H1 (cell line): ENCODE measurements at regions not wholly inside any gene's neighbourhood (a gene's known extent, or its start where the extent isn't known, plus 50 kb on each side); places are given as distances from the start of the nearest gene placed in this dataset.

Experiments used
- CTCF ChIA-PET: fragments of 300-600 bp; sonication (Branson Sonifier 250); formaldehyde crosslinking; loops from one replicate; lab custom pipeline; 2021; ENCODE audit not compliant: partially characterized antibody; lab: Charles Lee
- POLR2A ChIA-PET: fragments of 300-600 bp; sonication (Branson Sonifier 250); formaldehyde crosslinking; loops from one replicate; lab custom pipeline; 2021; ENCODE audit warnings: inconsistent platforms; ENCODE audit not compliant: partially characterized antibody; lab: Charles Lee
- DNase-seq, 2 experiments: peaks; one replicate each; pipeline versions ENCODE4 v3.0.0 to v3.0.0-alpha.2; 2010 to 2022; ENCODE audit warnings: low spot score in 2 of 2, low read depth in 1 of 2, mixed read lengths in 1 of 2
- FAIRE-seq: peaks from 2 replicates; lab custom pipeline; 2011; peaks lifted over from hg19 to GRCh38; lab: Jason Lieb, UNC
- H2AFZ ChIP-seq: 2 replicates; pipeline ENCODE4 v1.8.1; 2012; ENCODE audit warnings: low read length, inconsistent platforms
- H2AK5ac ChIP-seq: 2 replicates; pipeline ENCODE4 v1.6.1; 2013; ENCODE audit warnings: low read depth, low read length
- H2BK120ac ChIP-seq: replicated peaks from 2 replicates; pipeline ENCODE3; 2013; ENCODE audit warnings: low read depth, low read length, inconsistent platforms
- H2BK12ac ChIP-seq: 2 replicates; pipeline ENCODE4 v1.6.1; 2013; ENCODE audit warnings: low read depth, low read length
- H2BK15ac ChIP-seq: 2 replicates; pipeline ENCODE4 v1.6.1; 2013; ENCODE audit warnings: low read length
- H2BK20ac ChIP-seq: 2 replicates; pipeline ENCODE4 v1.6.1; 2013; ENCODE audit warnings: low read length
- H2BK5ac ChIP-seq: 2 replicates; pipeline ENCODE4 v1.6.1; 2013; ENCODE audit warnings: low read depth, low read length
- H3K14ac ChIP-seq: 2 replicates; pipeline ENCODE4 v1.6.1; 2013; ENCODE audit warnings: inconsistent platforms; ENCODE audit not compliant: insufficient read length
- H3K18ac ChIP-seq: 2 replicates; pipeline ENCODE4 v1.6.1; 2013; ENCODE audit warnings: low read length; ENCODE audit errors: extremely low read depth
- H3K23ac ChIP-seq: 2 replicates; pipeline ENCODE4 v1.6.1; 2013; ENCODE audit warnings: inconsistent platforms; ENCODE audit not compliant: insufficient read length
- H3K23me2 ChIP-seq: 2 replicates; pipeline ENCODE4 v1.6.1; 2013; ENCODE audit warnings: low read depth, low read length
- H3K27ac ChIP-seq: 2 replicates; pipeline ENCODE4 v1.6.1; 2011; ENCODE audit warnings: low read depth, low read length, inconsistent platforms
- H3K27me3 ChIP-seq, 4 experiments: replicated peaks in 1 of 4; 1 replicate in 1 of 4; 2 replicates in 3 of 4; pipeline versions ENCODE4 v1.6.1 to v1.8.1; 2011 to 2013; ENCODE audit warnings: low read length in 3 of 4, mild to moderate bottlenecking in 3 of 4, inconsistent platforms in 2 of 4, mixed read lengths in 2 of 4, moderate library complexity in 1 of 4; ENCODE audit not compliant: control insufficient read depth in 3 of 4, insufficient read depth in 3 of 4; ENCODE audit errors: extremely low read depth in 1 of 4
- H3K36me3 ChIP-seq, 4 experiments: 2 replicates each; pipeline versions ENCODE4 v1.6.1 to v1.8.1; 2011 to 2013; ENCODE audit warnings: mild to moderate bottlenecking in 4 of 4, low read length in 3 of 4, moderate library complexity in 2 of 4, control low read depth in 1 of 4, inconsistent platforms in 1 of 4; ENCODE audit not compliant: insufficient read depth in 4 of 4, control insufficient read depth in 2 of 4
- H3K4ac ChIP-seq: replicated peaks from 2 replicates; pipeline ENCODE3; 2013; ENCODE audit warnings: low read length, low read depth, mixed read lengths, inconsistent platforms; ENCODE audit not compliant: insufficient read length
- H3K4me1 ChIP-seq, 4 experiments: replicated peaks in 1 of 4; 1 replicate in 1 of 4; 2 replicates in 3 of 4; pipeline versions ENCODE4 v1.6.1 to v1.8.1; 2011 to 2013; ENCODE audit warnings: low read length in 3 of 4, inconsistent platforms in 2 of 4, mixed read lengths in 1 of 4; ENCODE audit not compliant: insufficient read depth in 4 of 4, control insufficient read depth in 3 of 4
- H3K4me2 ChIP-seq, 2 experiments: 2 replicates each; pipeline versions ENCODE4 v1.6.1 to v1.8.1; 2011 to 2013; ENCODE audit warnings: low read depth in 2 of 2, low read length in 2 of 2, control low read depth in 1 of 2, inconsistent platforms in 1 of 2, mild to moderate bottlenecking in 1 of 2; ENCODE audit not compliant: insufficient read depth in 1 of 2
- H3K4me3 ChIP-seq, 4 experiments: fragments of 200-600, 300-600 bp in 1 of 4; sonication (generic), shearing (Covaris generic), sonication (Bioruptor Twin) in 1 of 4; 2 replicates each; pipeline versions ENCODE4 v1.5.1 to v1.8.1; 2011 to 2016; ENCODE audit warnings: low read length in 4 of 4, low read depth in 3 of 4, control low read depth in 2 of 4, inconsistent platforms in 2 of 4, mild to moderate bottlenecking in 2 of 4, mixed read lengths in 1 of 4, moderate library complexity in 1 of 4; ENCODE audit not compliant: insufficient read depth in 2 of 4; ENCODE audit errors: extremely low read depth in 1 of 4
- H3K56ac ChIP-seq: replicated peaks from 2 replicates; pipeline ENCODE3; 2013; ENCODE audit warnings: low read depth, mild to moderate bottlenecking, mixed read lengths, low read length, inconsistent platforms; ENCODE audit not compliant: insufficient read length
- H3K79me1 ChIP-seq: 2 replicates; pipeline ENCODE4 v1.6.1; 2013; ENCODE audit warnings: low read depth, low read length, control low read depth
- H3K79me2 ChIP-seq, 2 experiments: 2 replicates each; pipeline versions ENCODE4 v1.6.1 to v1.8.1; 2012 to 2013; ENCODE audit warnings: low read length in 2 of 2, mild to moderate bottlenecking in 2 of 2, inconsistent platforms in 1 of 2; ENCODE audit not compliant: insufficient read depth in 2 of 2, control insufficient read depth in 1 of 2
- H3K9ac ChIP-seq, 4 experiments: replicated peaks in 1 of 4; 1 replicate in 1 of 4; 2 replicates in 3 of 4; pipeline versions ENCODE4 v1.6.1 to v1.8.1; 2011 to 2013; ENCODE audit warnings: low read depth in 3 of 4, low read length in 3 of 4, control low read depth in 2 of 4, mild to moderate bottlenecking in 2 of 4, moderate library complexity in 2 of 4, inconsistent platforms in 1 of 4; ENCODE audit errors: extremely low read depth in 1 of 4
- H3K9me3 ChIP-seq, 2 experiments: 2 replicates each; pipeline versions ENCODE4 v1.6.1 to v1.8.1; 2012 to 2013; ENCODE audit warnings: mild to moderate bottlenecking in 2 of 2, moderate library complexity in 2 of 2, control low read depth in 1 of 2, inconsistent platforms in 1 of 2, low read depth in 1 of 2, low read length in 1 of 2, mixed read lengths in 1 of 2; ENCODE audit not compliant: insufficient read depth in 2 of 2
- H4K20me1 ChIP-seq, 2 experiments: replicated peaks in 1 of 2; 2 replicates each; pipeline versions ENCODE3 to v1.8.1; 2011 to 2013; ENCODE audit warnings: inconsistent platforms in 2 of 2, low read length in 2 of 2, mild to moderate bottlenecking in 1 of 2; ENCODE audit not compliant: insufficient read depth in 2 of 2, control insufficient read depth in 1 of 2
- H4K5ac ChIP-seq: 2 replicates; pipeline ENCODE4 v1.6.1; 2013; ENCODE audit warnings: low read length, low read depth, mixed read lengths, inconsistent platforms; ENCODE audit not compliant: insufficient read length
- H4K8ac ChIP-seq: 2 replicates; pipeline ENCODE4 v1.8.0; 2013; ENCODE audit warnings: mild to moderate bottlenecking, moderate library complexity, low read length, inconsistent platforms; ENCODE audit not compliant: insufficient read depth; ENCODE audit errors: extremely low read depth
- H4K91ac ChIP-seq: replicated peaks from 2 replicates; pipeline ENCODE3; 2013; ENCODE audit warnings: low read length, mixed read lengths, inconsistent platforms; ENCODE audit not compliant: insufficient read length
- BRCA1 ChIP-seq: IDR thresholded peaks from 2 replicates; pipeline ENCODE4 v1.6.1; 2012; ENCODE audit warnings: low read depth, low read length, improper control_type of control experiment
- CBX5 ChIP-seq: fragments of 300-800, 300-1000 bp; sonication (generic); IDR thresholded peaks from 2 replicates; pipeline ENCODE4 v1.7.1; 2016; ENCODE audit warnings: antibody characterized with exemption, low read length, low read depth
- CREB1 ChIP-seq: IDR thresholded peaks from 2 replicates; pipeline ENCODE4 v1.6.1; 2012; ENCODE audit warnings: inconsistent platforms
- EGR1 ChIP-seq: IDR thresholded peaks from 2 replicates; pipeline ENCODE4 v1.6.1; 2011; ENCODE audit warnings: low read depth, low read length, borderline replicate concordance
- EP300 ChIP-seq, 2 experiments: IDR thresholded peaks; 1 replicate in 1 of 2; 2 replicates in 1 of 2; pipeline ENCODE4 v1.6.1; 2011 to 2012; ENCODE audit warnings: low read depth in 2 of 2, low read length in 2 of 2, mild to moderate bottlenecking in 2 of 2, borderline replicate concordance in 1 of 2, inconsistent platforms in 1 of 2, moderate library complexity in 1 of 2
- EZH2 ChIP-seq: fragments of 200-600 bp; sonication (generic); IDR thresholded peaks from 2 replicates; pipeline ENCODE4 v1.7.1; 2012; ENCODE audit warnings: low read depth, mild to moderate bottlenecking, moderate library complexity, low read length, inconsistent platforms; ENCODE audit not compliant: severe bottlenecking
- HDAC6 ChIP-seq: IDR thresholded peaks from one replicate; pipeline ENCODE4 v1.7.1; 2012; ENCODE audit warnings: low read depth, mild to moderate bottlenecking, inconsistent platforms, low read length, moderate library complexity
- NRF1 ChIP-seq: IDR thresholded peaks from 2 replicates; pipeline ENCODE4 v1.6.1; 2011; ENCODE audit warnings: mild to moderate bottlenecking, low read depth, low read length, improper control_type of control experiment
- POLR2A ChIP-seq, 2 experiments: IDR thresholded peaks; 1 replicate in 1 of 2; 2 replicates in 1 of 2; pipeline ENCODE4 v1.6.1; 2011; ENCODE audit warnings: low read depth in 2 of 2, low read length in 2 of 2, mild to moderate bottlenecking in 2 of 2; ENCODE audit errors: control extremely low read depth in 1 of 2
- RAD21 ChIP-seq, 2 experiments: IDR thresholded peaks in 1 of 2; conservative IDR thresholded peaks in 1 of 2; 2 replicates each; pipeline ENCODE4 v1.6.1; 2011; ENCODE audit warnings: low read depth in 2 of 2, low read length in 2 of 2, improper control_type of control experiment in 1 of 2, inconsistent platforms in 1 of 2, mild to moderate bottlenecking in 1 of 2, moderate library complexity in 1 of 2
- ZNF274 ChIP-seq: IDR thresholded peaks from 2 replicates; pipeline ENCODE4 v1.7.0; 2012; ENCODE audit warnings: low read length, borderline replicate concordance; ENCODE audit errors: extremely low read depth
- TF ChIP-seq, protein P1 (sequence below), 3 experiments: IDR thresholded peaks; 1 replicate in 2 of 3; 2 replicates in 1 of 3; pipeline versions ENCODE4 v1.5.1 to v1.6.1; 2011; ENCODE audit warnings: low read length in 3 of 3, mild to moderate bottlenecking in 3 of 3, inconsistent platforms in 2 of 3, low read depth in 1 of 3, moderate library complexity in 1 of 3; ENCODE audit not compliant: insufficient read depth in 1 of 3; ENCODE audit errors: control extremely low read depth in 1 of 3

DNA sequence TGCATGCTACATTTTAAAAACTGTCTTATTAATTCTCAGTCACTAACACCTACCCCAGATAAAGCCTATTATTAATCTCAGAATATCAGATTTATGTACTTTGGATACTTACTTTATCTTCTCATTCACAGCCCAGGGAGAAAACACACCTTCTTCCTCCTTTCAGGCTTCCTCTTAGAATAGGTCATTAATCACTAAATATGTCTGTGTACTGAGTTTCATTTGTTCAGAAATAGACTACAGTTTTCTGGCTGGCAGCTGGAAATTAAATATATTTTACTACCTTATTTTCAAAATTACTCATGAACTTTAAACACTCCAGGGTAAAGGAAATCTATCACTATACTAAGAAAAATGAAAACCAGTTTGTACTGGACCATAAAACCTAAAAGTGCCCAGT, 147.7 kb upstream of the DST start:
- FAIRE-seq (no peak), DNase-seq (no peak)
- Histone ChIP-seq H3K9ac (no peak overlapping the region), H3K18ac (no peak overlapping the region), H3K4me2 (no peak overlapping the region), H3K27ac (no peak overlapping the region), H3K79me2 (peaks cover 0 to 80% of the 10 kb centered on the region in 2 experiments; a peak in 3 of 4 replicates), H4K20me1 (no peaks in the 10 kb centered on the region), H3K4ac (no peak overlapping the region), H2BK15ac (no peak overlapping the region), H2BK20ac (no peak overlapping the region), H3K23ac (no peak overlapping the region), H4K91ac (no peak overlapping the region), H4K8ac (no peak overlapping the region), H3K56ac (no peak overlapping the region), H3K4me1 (peaks cover 0 to 13% (median 11%) of the 10 kb centered on the region in 4 experiments; a peak in 6 of 7 replicates), H3K9me3 (no peaks in the 10 kb centered on the region), H3K23me2 (no peaks in the 10 kb centered on the region), H3K4me3 (no peak overlapping the region), H2AK5ac (no peak overlapping the region), H2AFZ (no peak overlapping the region), H2BK120ac (no peak overlapping the region), H3K14ac (no peak overlapping the region), H2BK12ac (no peak overlapping the region), H2BK5ac (no peak overlapping the region), H4K5ac (no peak overlapping the region), H3K79me1 (no peaks in the 10 kb centered on the region; the same call in 1 of the 2 replicates), H3K36me3 (no peaks in the 10 kb centered on the region; a peak in 1 of 8 replicates), H3K27me3 (no peaks in the 10 kb centered on the region)
- POLR2A ChIA-PET, result interaction anchor here (0.8 kb wide), 1 partner anchor 43 kb away, joined by 3 read pairs; no protein-coding TSS in a partner anchor
- CTCF ChIA-PET, result no interaction called here
- TF ChIP-seq BRCA1 (no peak), NRF1 (no peak), ZNF274 (no peak), EP300 (IDR thresholded peaks at IDR 0.05; ENCODE audit: borderline replicate concordance in 1 of 2, low read depth in 2 of 2, low read length in 2 of 2) (no peak), POLR2A (IDR thresholded peaks at IDR 0.05; ENCODE audit: control extremely low read depth in 1 of 2, low read depth in 2 of 2, low read length in 2 of 2) (no peak), CREB1 (no peak), EGR1 (no peak), EZH2 (no peak), RAD21 (IDR thresholded peaks at IDR 0.05 in 1 of 2, conservative IDR thresholded peaks at IDR 0.05 in 1 of 2; ENCODE audit: low read depth in 2 of 2, low read length in 2 of 2) (no peak), CBX5 (no peak), HDAC6 (no peak)
- TF ChIP-seq, protein P1, sequence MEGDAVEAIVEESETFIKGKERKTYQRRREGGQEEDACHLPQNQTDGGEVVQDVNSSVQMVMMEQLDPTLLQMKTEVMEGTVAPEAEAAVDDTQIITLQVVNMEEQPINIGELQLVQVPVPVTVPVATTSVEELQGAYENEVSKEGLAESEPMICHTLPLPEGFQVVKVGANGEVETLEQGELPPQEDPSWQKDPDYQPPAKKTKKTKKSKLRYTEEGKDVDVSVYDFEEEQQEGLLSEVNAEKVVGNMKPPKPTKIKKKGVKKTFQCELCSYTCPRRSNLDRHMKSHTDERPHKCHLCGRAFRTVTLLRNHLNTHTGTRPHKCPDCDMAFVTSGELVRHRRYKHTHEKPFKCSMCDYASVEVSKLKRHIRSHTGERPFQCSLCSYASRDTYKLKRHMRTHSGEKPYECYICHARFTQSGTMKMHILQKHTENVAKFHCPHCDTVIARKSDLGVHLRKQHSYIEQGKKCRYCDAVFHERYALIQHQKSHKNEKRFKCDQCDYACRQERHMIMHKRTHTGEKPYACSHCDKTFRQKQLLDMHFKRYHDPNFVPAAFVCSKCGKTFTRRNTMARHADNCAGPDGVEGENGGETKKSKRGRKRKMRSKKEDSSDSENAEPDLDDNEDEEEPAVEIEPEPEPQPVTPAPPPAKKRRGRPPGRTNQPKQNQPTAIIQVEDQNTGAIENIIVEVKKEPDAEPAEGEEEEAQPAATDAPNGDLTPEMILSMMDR (IDR thresholded peaks at IDR 0.05; ENCODE audit: control extremely low read depth in 1 of 3, insufficient read depth in 1 of 3, low read depth in 1 of 3, low read length in 3 of 3), result no peak
